ENCODE measurements at regions not wholly inside any gene's neighbourhood (a gene's known extent, or its start where the extent isn't known, plus 50 kb on each side); places are given as distances from the start of the nearest gene placed in this dataset.

- Mint-ChIP-seq H3K4me3 (no peak overlapping the region), H3K27ac (no peak overlapping the region), H3K9me3 (ENCODE audit: low read depth) (no peaks in the 10 kb centered on the region), H3K4me1 (ENCODE audit: low read depth) (peaks cover 1% of the 10 kb centered on the region), H3K27me3 (no peaks in the 10 kb centered on the region), H3K36me3 (no peaks in the 10 kb centered on the region)
These were observed 58.0 kb upstream of the USP9Y start for GRCh38 chrY:12642986-12643385.

GRCh38 chrY:12643693-12644348 lies 57.2 kb upstream of the USP9Y start:
- Mint-ChIP-seq H3K4me1 (ENCODE audit: low read depth) (no peaks in the 10 kb centered on the region), H3K36me3 (no peaks in the 10 kb centered on the region), H3K9me3 (ENCODE audit: low read depth) (peaks cover 4% of the 10 kb centered on the region), H3K27me3 (no peaks in the 10 kb centered on the region), H3K4me3 (no peak overlapping the region), H3K27ac (no peak overlapping the region)

- no peaks in the 10 kb centered on the region for H3K27me3 Mint-ChIP-seq
- no peaks in the 10 kb centered on the region for H3K36me3 Mint-ChIP-seq
- H3K9me3 Mint-ChIP-seq (ENCODE audit: low read depth), result peaks cover 7% of the 10 kb centered on the region
- H3K4me3 Mint-ChIP-seq, result no peak overlapping the region
- no peak overlapping the region for H3K27ac Mint-ChIP-seq
- H3K4me1 Mint-ChIP-seq (ENCODE audit: low read depth), result no peaks in the 10 kb centered on the region
These were observed 49.9 kb upstream of the USP9Y start for GRCh38 chrY:12651095-12651494.
